ENCODE measurements at regions not wholly inside any gene's neighbourhood (a gene's known extent, or its start where the extent isn't known, plus 50 kb on each side); places are given as distances from the start of the nearest gene placed in this dataset.
"Not testable (repeated sequence)": the region's sequence is repeated elsewhere in the genome, so short reads cannot be mapped to it uniquely, and the experiment has no call there.

- not testable (repeated sequence) for TF ChIP-seq CTCF (IDR thresholded peaks at IDR 0.05; ENCODE audit: borderline replicate concordance, extremely low read depth, low read length, poor library complexity, severe bottlenecking); EZH2 (IDR thresholded peaks at IDR 0.05; ENCODE audit: borderline replicate concordance, low read depth, low read length, severe bottlenecking)
Measured at GRCh38 chrX:63209128-63209527, 142.0 kb downstream of the SPIN4 start.

All from DND-41 (cell line).